Neural crest cell (in vitro differentiated cells): ENCODE measurements at regions not wholly inside any gene's neighbourhood (a gene's known extent, or its start where the extent isn't known, plus 50 kb on each side); places are given as distances from the start of the nearest gene placed in this dataset.

Source experiments
- DNase-seq: peaks from one replicate; pipeline ENCODE4 v3.0.0; 2021; ENCODE audit warnings: low read depth, mixed read lengths, low spot score
- H3K27ac Mint-ChIP-seq: one replicate; pipeline ENCODE4 v1.8.0; 2021; ENCODE audit warnings: mild to moderate bottlenecking, mixed read lengths; ENCODE audit not compliant: unreplicated experiment
- H3K27me3 Mint-ChIP-seq: 2 replicates; pipeline ENCODE4 v1.8.0; 2021; ENCODE audit warnings: low read depth, mild to moderate bottlenecking, mixed read lengths
- H3K36me3 Mint-ChIP-seq: 2 replicates; pipeline ENCODE4 v1.8.0; 2021; ENCODE audit warnings: low read depth, mild to moderate bottlenecking, mixed read lengths
- H3K4me1 Mint-ChIP-seq: 2 replicates; pipeline ENCODE4 v1.8.0; 2021; ENCODE audit warnings: mixed read lengths
- H3K4me3 Mint-ChIP-seq: one replicate; pipeline ENCODE4 v1.8.0; 2021; ENCODE audit warnings: mild to moderate bottlenecking, mixed read lengths
- H3K9me3 Mint-ChIP-seq: 2 replicates; pipeline ENCODE4 v1.8.0; 2021; ENCODE audit warnings: mixed read lengths
- TF ChIP-seq, protein P1 (sequence below): fragments of 200-600 bp; sonication (generic); conservative IDR thresholded peaks from 2 replicates; pipeline ENCODE4 v1.5.0; 2021; ENCODE audit warnings: antibody characterized with exemption, mild to moderate bottlenecking

DNA sequence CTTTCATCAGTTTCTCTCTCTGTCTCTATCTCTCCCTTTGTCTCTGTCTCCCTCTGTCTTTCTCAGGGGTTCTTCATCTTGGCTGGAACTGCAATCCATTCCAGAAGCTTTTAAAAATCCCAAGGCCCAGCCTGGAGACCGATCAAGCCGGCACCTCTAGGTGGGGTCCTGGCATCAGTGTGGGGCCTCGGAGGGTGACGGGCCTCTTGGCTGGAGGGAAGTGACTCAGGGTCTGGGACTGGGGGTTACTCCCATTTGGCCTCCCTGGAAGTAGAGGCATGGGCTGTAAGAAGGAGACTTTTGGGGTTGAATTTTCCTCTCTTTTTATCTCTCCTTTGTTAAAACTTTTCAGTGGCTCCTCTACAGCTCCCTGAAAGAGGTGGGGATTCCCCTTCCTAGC lies 52.8 kb upstream of the OTOF start:
- Mint-ChIP-seq H3K36me3 (no peaks in the 10 kb centered on the region), H3K4me3 (no peak overlapping the region), H3K27ac (no peak overlapping the region), H3K27me3 (no peaks in the 10 kb centered on the region), H3K9me3 (no peaks in the 10 kb centered on the region), H3K4me1 (peaks cover 4% of the 10 kb centered on the region)
- DNase-seq, result no peak
- TF ChIP-seq, protein P1, sequence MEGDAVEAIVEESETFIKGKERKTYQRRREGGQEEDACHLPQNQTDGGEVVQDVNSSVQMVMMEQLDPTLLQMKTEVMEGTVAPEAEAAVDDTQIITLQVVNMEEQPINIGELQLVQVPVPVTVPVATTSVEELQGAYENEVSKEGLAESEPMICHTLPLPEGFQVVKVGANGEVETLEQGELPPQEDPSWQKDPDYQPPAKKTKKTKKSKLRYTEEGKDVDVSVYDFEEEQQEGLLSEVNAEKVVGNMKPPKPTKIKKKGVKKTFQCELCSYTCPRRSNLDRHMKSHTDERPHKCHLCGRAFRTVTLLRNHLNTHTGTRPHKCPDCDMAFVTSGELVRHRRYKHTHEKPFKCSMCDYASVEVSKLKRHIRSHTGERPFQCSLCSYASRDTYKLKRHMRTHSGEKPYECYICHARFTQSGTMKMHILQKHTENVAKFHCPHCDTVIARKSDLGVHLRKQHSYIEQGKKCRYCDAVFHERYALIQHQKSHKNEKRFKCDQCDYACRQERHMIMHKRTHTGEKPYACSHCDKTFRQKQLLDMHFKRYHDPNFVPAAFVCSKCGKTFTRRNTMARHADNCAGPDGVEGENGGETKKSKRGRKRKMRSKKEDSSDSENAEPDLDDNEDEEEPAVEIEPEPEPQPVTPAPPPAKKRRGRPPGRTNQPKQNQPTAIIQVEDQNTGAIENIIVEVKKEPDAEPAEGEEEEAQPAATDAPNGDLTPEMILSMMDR, result no peak

- Mint-ChIP-seq H3K27me3 (no peaks in the 10 kb centered on the region), H3K9me3 (no peaks in the 10 kb centered on the region), H3K36me3 (no peaks in the 10 kb centered on the region), H3K4me1 (peaks cover 4% of the 10 kb centered on the region), H3K4me3 (no peak overlapping the region), H3K27ac (peak overlapping the region; percentile 75)
- TF ChIP-seq, protein P1, result no peak
- DNase-seq, result no peak
Observed at GRCh38 chr2:26530240-26530540, 52.3 kb upstream of the OTOF start.

DNA sequence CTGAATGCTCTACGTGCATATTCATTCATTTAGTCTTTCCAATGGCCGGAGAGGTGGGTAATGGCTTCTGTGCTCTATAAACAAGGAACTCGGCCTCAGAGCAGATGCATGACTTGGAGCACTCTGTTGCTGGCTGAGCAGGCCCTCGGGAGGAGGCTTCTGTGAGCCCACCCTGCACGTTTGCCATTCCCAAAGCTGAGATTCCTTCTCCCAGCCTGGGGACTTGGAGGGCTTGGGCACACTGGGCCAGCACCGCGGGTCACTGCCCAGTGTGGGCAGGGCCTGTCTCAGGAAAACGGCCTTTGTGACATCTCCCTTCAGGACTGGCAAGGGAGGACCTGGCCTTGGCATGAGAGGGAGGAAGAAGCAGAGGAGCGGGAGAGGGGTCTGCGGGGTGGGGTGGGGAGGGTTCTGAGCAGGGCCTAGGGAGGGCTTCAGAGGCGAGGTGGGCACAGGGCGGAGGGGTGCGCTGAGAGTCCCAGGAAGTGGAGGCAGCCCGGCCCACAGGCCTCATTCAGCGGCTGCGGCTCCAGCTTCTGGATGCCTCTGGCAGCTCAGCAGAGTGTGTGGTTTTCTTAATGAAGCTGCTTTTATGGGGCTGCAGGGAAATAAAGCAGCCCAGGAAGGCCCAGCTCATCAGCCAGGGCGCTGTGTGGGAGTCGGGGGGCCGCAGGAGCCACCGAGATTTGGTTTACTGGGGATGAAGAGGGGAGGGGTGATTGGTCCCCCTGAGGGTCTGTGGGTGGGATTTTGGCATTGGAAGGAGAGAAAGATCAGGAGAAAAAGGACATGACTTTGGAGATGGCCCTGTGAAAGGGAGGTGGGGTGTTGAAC lies 51.7 kb upstream of the OTOF start:
- Mint-ChIP-seq H3K27me3 (no peaks in the 10 kb centered on the region), H3K4me3 (no peak overlapping the region), H3K27ac (peak overlapping the region; percentile 75), H3K4me1 (peaks cover 4% of the 10 kb centered on the region), H3K9me3 (no peaks in the 10 kb centered on the region), H3K36me3 (no peaks in the 10 kb centered on the region)
- TF ChIP-seq, protein P1, result no peak
- DNase-seq, result no peak

- no peak overlapping the region for H3K27ac Mint-ChIP-seq
Observed at GRCh38 chr2:26528836-26529235, 50.9 kb upstream of the OTOF start.

GRCh38 chr2:26527726-26528585 lies 50.0 kb upstream of the OTOF start:
- TF ChIP-seq, protein P1, result no peak
- Mint-ChIP-seq H3K4me1 (peaks cover 4% of the 10 kb centered on the region), H3K4me3 (no peak overlapping the region), H3K9me3 (no peaks in the 10 kb centered on the region), H3K27me3 (no peaks in the 10 kb centered on the region), H3K27ac (no peak overlapping the region), H3K36me3 (no peaks in the 10 kb centered on the region)
- no peak for DNase-seq

More at GRCh38 chr2:26528836-26529235, 50.9 kb upstream of the OTOF start:
- DNase-seq, result no peak
- no peak overlapping the region for H3K4me3 Mint-ChIP-seq
- no peaks in the 10 kb centered on the region for H3K9me3 Mint-ChIP-seq
- peaks cover 4% of the 10 kb centered on the region for H3K4me1 Mint-ChIP-seq
- TF ChIP-seq, protein P1, result no peak
- H3K27me3 Mint-ChIP-seq, result no peaks in the 10 kb centered on the region
- no peaks in the 10 kb centered on the region for H3K36me3 Mint-ChIP-seq
